Endothelial cell (in vitro differentiated cells): ENCODE measurements at regions not wholly inside any gene's neighbourhood (a gene's known extent, or its start where the extent isn't known, plus 50 kb on each side); places are given as distances from the start of the nearest gene placed in this dataset.

Experiments
- DNase-seq: peaks from one replicate; pipeline ENCODE4 v3.0.0; 2021; ENCODE audit warnings: low spot score
- H3K27ac Mint-ChIP-seq: one replicate; pipeline ENCODE4 v1.8.0; 2021; ENCODE audit warnings: mixed read lengths, inconsistent platforms; ENCODE audit not compliant: unreplicated experiment
- H3K27me3 Mint-ChIP-seq: one replicate; pipeline ENCODE4 v1.8.0; 2021; ENCODE audit warnings: mild to moderate bottlenecking, moderate library complexity, mixed read lengths, inconsistent platforms; ENCODE audit not compliant: unreplicated experiment
- H3K36me3 Mint-ChIP-seq: one replicate; pipeline ENCODE4 v1.8.0; 2021; ENCODE audit warnings: mild to moderate bottlenecking, low read depth, mixed read lengths, inconsistent platforms; ENCODE audit not compliant: unreplicated experiment
- H3K4me1 Mint-ChIP-seq: one replicate; pipeline ENCODE4 v1.8.0; 2021; ENCODE audit warnings: mild to moderate bottlenecking, mixed read lengths, inconsistent platforms; ENCODE audit not compliant: unreplicated experiment
- H3K4me3 Mint-ChIP-seq: one replicate; pipeline ENCODE4 v1.8.0; 2021; ENCODE audit warnings: mild to moderate bottlenecking, mixed read lengths, inconsistent platforms; ENCODE audit not compliant: unreplicated experiment
- H3K9me3 Mint-ChIP-seq: one replicate; pipeline ENCODE4 v1.8.0; 2021; ENCODE audit warnings: mixed read lengths, inconsistent platforms; ENCODE audit not compliant: unreplicated experiment
- CTCF ChIP-seq: fragments of 200-600 bp; sonication (generic); IDR thresholded peaks from one replicate; pipeline ENCODE4 v1.5.0; 2021; ENCODE audit warnings: antibody characterized with exemption; ENCODE audit not compliant: unreplicated experiment

- Mint-ChIP-seq H3K9me3 (no peaks in the 10 kb centered on the region), H3K4me1 (no peaks in the 10 kb centered on the region), H3K36me3 (no peaks in the 10 kb centered on the region), H3K27ac (no peak overlapping the region), H3K4me3 (no peak overlapping the region), H3K27me3 (peaks cover 3% of the 10 kb centered on the region)
- no peak for DNase-seq
- TF ChIP-seq CTCF = no peak
Measured at GRCh38 chr3:177473184-177473583, 275.9 kb upstream of the TBL1XR1 start.

- no peak for TF ChIP-seq CTCF
- Mint-ChIP-seq H3K9me3 (no peaks in the 10 kb centered on the region), H3K36me3 (no peaks in the 10 kb centered on the region), H3K4me1 (no peaks in the 10 kb centered on the region), H3K27ac (no peak overlapping the region), H3K4me3 (no peak overlapping the region), H3K27me3 (peaks cover 3% of the 10 kb centered on the region)
- DNase-seq = no peak
Measured at GRCh38 chr3:177473903-177474302, 276.6 kb upstream of the TBL1XR1 start.

- no peak overlapping the region for H3K27ac Mint-ChIP-seq
- H3K4me1 Mint-ChIP-seq = no peaks in the 10 kb centered on the region
- H3K36me3 Mint-ChIP-seq = no peaks in the 10 kb centered on the region
- TF ChIP-seq CTCF = no peak
- peaks cover 1% of the 10 kb centered on the region for H3K27me3 Mint-ChIP-seq
- DNase-seq = no peak
- H3K4me3 Mint-ChIP-seq = no peak overlapping the region
- H3K9me3 Mint-ChIP-seq = no peaks in the 10 kb centered on the region
Measured at GRCh38 chr3:177474652-177475355, 277.5 kb upstream of the TBL1XR1 start.

GRCh38 chr3:177475356-177475665 is 278.0 kb upstream of the TBL1XR1 start:
- H3K4me1 Mint-ChIP-seq = no peaks in the 10 kb centered on the region
- no peak overlapping the region for H3K27ac Mint-ChIP-seq
- no peaks in the 10 kb centered on the region for H3K9me3 Mint-ChIP-seq
- DNase-seq = no peak
- H3K27me3 Mint-ChIP-seq = peaks cover 1% of the 10 kb centered on the region
- no peak overlapping the region for H3K4me3 Mint-ChIP-seq
- H3K36me3 Mint-ChIP-seq = no peaks in the 10 kb centered on the region
- TF ChIP-seq CTCF = no peak

- no peaks in the 10 kb centered on the region for H3K36me3 Mint-ChIP-seq
- no peaks in the 10 kb centered on the region for H3K9me3 Mint-ChIP-seq
- peaks cover 3% of the 10 kb centered on the region for H3K4me1 Mint-ChIP-seq
- no peak for DNase-seq
- H3K27ac Mint-ChIP-seq = no peak overlapping the region
- H3K4me3 Mint-ChIP-seq = no peak overlapping the region
- H3K27me3 Mint-ChIP-seq = peaks cover 1% of the 10 kb centered on the region
- no peak for TF ChIP-seq CTCF
Measured at GRCh38 chr3:177476495-177476894, 279.2 kb upstream of the TBL1XR1 start.
